Activated T-cell treated with anti-CD3 and anti-CD28 coated beads, Interleukin-2, amount 50 U/mL, for 24 hours (primary cell): ENCODE measurements at regions not wholly inside any gene's neighbourhood (a gene's known extent, or its start where the extent isn't known, plus 50 kb on each side); places are given as distances from the start of the nearest gene placed in this dataset.
"Not testable (repeated sequence)": the region's sequence is repeated elsewhere in the genome, so short reads cannot be mapped to it uniquely, and the experiment has no call there.

Source experiments
- DNase-seq: peaks from one replicate; pipeline ENCODE4 v3.0.0-alpha.2; 2020
- H3K27ac Mint-ChIP-seq: 2 replicates; pipeline ENCODE4 v1.8.0; 2020; ENCODE audit warnings: mild to moderate bottlenecking, mixed read lengths
- H3K27me3 Mint-ChIP-seq: 2 replicates; pipeline ENCODE4 v1.8.0; 2020; ENCODE audit warnings: mixed read lengths
- H3K36me3 Mint-ChIP-seq: 2 replicates; pipeline ENCODE4 v1.8.0; 2020; ENCODE audit warnings: low read depth, mixed read lengths
- H3K4me1 Mint-ChIP-seq: 2 replicates; pipeline ENCODE4 v1.8.0; 2020; ENCODE audit warnings: low read depth, mixed read lengths
- H3K4me3 Mint-ChIP-seq: 2 replicates; pipeline ENCODE4 v1.8.0; 2020; ENCODE audit warnings: mild to moderate bottlenecking, moderate library complexity, mixed read lengths
- H3K9me3 Mint-ChIP-seq: 2 replicates; pipeline ENCODE4 v1.8.0; 2020; ENCODE audit warnings: mixed read lengths

- not testable (repeated sequence) for H3K9me3 Mint-ChIP-seq, H3K27me3 Mint-ChIP-seq
- Mint-ChIP-seq H3K27ac (peak overlapping the region; percentile 86), H3K4me1 (peaks cover 19% of the 10 kb centered on the region), H3K4me3 (peak overlapping the region; percentile 81), H3K36me3 (peaks cover 41% of the 10 kb centered on the region)
- DNase-seq: peak; percentile 65
These were observed 97.2 kb downstream of the LAT start for GRCh38 chr16:29081829-29082639.

- DNase-seq: peak; percentile 77
These were observed 89.9 kb downstream of the LAT start for GRCh38 chr16:29074554-29075402.

GRCh38 chr16:29062235-29062634 is 77.4 kb downstream of the LAT start:
- DNase-seq, H3K36me3 Mint-ChIP-seq, H3K4me3 Mint-ChIP-seq, H3K9me3 Mint-ChIP-seq, H3K27me3 Mint-ChIP-seq, H3K4me1 Mint-ChIP-seq, H3K27ac Mint-ChIP-seq: not testable (repeated sequence)

More at GRCh38 chr16:29074554-29075402, 89.9 kb downstream of the LAT start:
- peaks cover 33% of the 10 kb centered on the region for H3K4me1 Mint-ChIP-seq
- H3K27ac Mint-ChIP-seq: peak overlapping the region; percentile 99
- H3K36me3 Mint-ChIP-seq: peaks cover 33% of the 10 kb centered on the region
- H3K4me3 Mint-ChIP-seq: peak overlapping the region; percentile 88
- H3K9me3 Mint-ChIP-seq, H3K27me3 Mint-ChIP-seq: not testable (repeated sequence)

GRCh38 chr16:29061467-29061921 is 76.6 kb downstream of the LAT start:
- H3K27me3 Mint-ChIP-seq, H3K4me1 Mint-ChIP-seq, H3K27ac Mint-ChIP-seq, H3K4me3 Mint-ChIP-seq, H3K9me3 Mint-ChIP-seq, H3K36me3 Mint-ChIP-seq, DNase-seq: not testable (repeated sequence)

GRCh38 chr16:29060022-29060810 is 75.4 kb downstream of the LAT start:
- H3K27ac Mint-ChIP-seq, H3K9me3 Mint-ChIP-seq: not testable (repeated sequence)

GRCh38 chr16:29059575-29059974 is 74.7 kb downstream of the LAT start:
- DNase-seq, H3K4me1 Mint-ChIP-seq, H3K9me3 Mint-ChIP-seq: not testable (repeated sequence)

More at GRCh38 chr16:29060022-29060810, 75.4 kb downstream of the LAT start:
- H3K4me1 Mint-ChIP-seq, DNase-seq, H3K27me3 Mint-ChIP-seq, H3K4me3 Mint-ChIP-seq, H3K36me3 Mint-ChIP-seq: not testable (repeated sequence)

More at GRCh38 chr16:29059575-29059974, 74.7 kb downstream of the LAT start:
- not testable (repeated sequence) for H3K36me3 Mint-ChIP-seq, H3K27ac Mint-ChIP-seq, H3K4me3 Mint-ChIP-seq, H3K27me3 Mint-ChIP-seq
